ENCODE measurements at regions not wholly inside any gene's neighbourhood (a gene's known extent, or its start where the extent isn't known, plus 50 kb on each side); places are given as distances from the start of the nearest gene placed in this dataset.

- Histone ChIP-seq H3K9me3 (ENCODE audit: control insufficient read depth, insufficient read depth, low read length) (no peaks in the 10 kb centered on the region), H3K27me3 (ENCODE audit: control insufficient read depth, insufficient read depth, low read length) (no peaks in the 10 kb centered on the region), H3K4me1 (ENCODE audit: control insufficient read depth, insufficient read depth, low read length) (no peaks in the 10 kb centered on the region), H3K36me3 (ENCODE audit: control insufficient read depth, insufficient read depth, low read length) (no peaks in the 10 kb centered on the region), H3K4me3 (ENCODE audit: low read length) (no peak overlapping the region), H3K27ac (ENCODE audit: low read length) (no peak overlapping the region)
- no CpG with 5 or more reads among the region's 5 CpGs for WGBS (ENCODE audit: insufficient coverage, insufficient read length)
- no peak for DNase-seq (ENCODE audit: low read depth, low spot score)
Observed at GRCh38 chr6:16832043-16832567, 70.8 kb upstream of the ATXN1 start.

DNA sequence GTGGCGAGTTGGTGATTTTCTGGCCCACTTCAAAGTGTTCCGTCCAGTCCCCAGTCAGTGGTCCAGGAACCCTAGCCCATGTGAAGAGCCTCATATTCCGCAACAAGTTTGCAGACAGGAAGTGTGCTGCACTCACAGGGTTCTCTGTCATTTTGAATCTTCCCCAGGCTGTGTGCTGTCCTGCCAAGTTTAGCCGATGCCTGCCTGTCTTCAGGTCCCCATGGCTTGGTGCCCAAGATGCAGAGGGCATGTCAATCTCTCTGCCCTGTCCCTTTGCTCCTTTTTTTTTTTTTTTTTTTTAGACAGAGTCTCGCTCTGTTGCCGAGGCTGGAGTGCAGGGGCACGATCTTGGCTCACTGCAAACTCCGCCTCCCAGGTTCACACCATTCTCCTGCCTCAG lies 69.9 kb upstream of the ATXN1 start:
- WGBS (ENCODE audit: insufficient coverage, insufficient read length) = no CpG with 5 or more reads among the region's 8 CpGs
- Histone ChIP-seq H3K27me3 (ENCODE audit: control insufficient read depth, insufficient read depth, low read length) (no peaks in the 10 kb centered on the region), H3K4me1 (ENCODE audit: control insufficient read depth, insufficient read depth, low read length) (no peaks in the 10 kb centered on the region), H3K27ac (ENCODE audit: low read length) (no peak overlapping the region), H3K9me3 (ENCODE audit: control insufficient read depth, insufficient read depth, low read length) (no peaks in the 10 kb centered on the region), H3K36me3 (ENCODE audit: control insufficient read depth, insufficient read depth, low read length) (no peaks in the 10 kb centered on the region), H3K4me3 (ENCODE audit: low read length) (no peak overlapping the region)
- DNase-seq (ENCODE audit: low read depth, low spot score) = no peak

GRCh38 chr6:16828058-16828457 lies 66.8 kb upstream of the ATXN1 start:
- DNase-seq (ENCODE audit: low read depth, low spot score) = no peak
- H3K36me3 ChIP-seq (ENCODE audit: control insufficient read depth, insufficient read depth, low read length) = no peaks in the 10 kb centered on the region
- no peaks in the 10 kb centered on the region for H3K27me3 ChIP-seq (ENCODE audit: control insufficient read depth, insufficient read depth, low read length)
- H3K4me3 ChIP-seq (ENCODE audit: low read length) = no peak overlapping the region
- no CpG with 5 or more reads among the region's 2 CpGs for WGBS (ENCODE audit: insufficient coverage, insufficient read length)
- no peak overlapping the region for H3K27ac ChIP-seq (ENCODE audit: low read length)
- no peaks in the 10 kb centered on the region for H3K4me1 ChIP-seq (ENCODE audit: control insufficient read depth, insufficient read depth, low read length)
- no peaks in the 10 kb centered on the region for H3K9me3 ChIP-seq (ENCODE audit: control insufficient read depth, insufficient read depth, low read length)

GRCh38 chr6:16827627-16828026 lies 66.4 kb upstream of the ATXN1 start:
- Histone ChIP-seq H3K36me3 (ENCODE audit: control insufficient read depth, insufficient read depth, low read length) (no peaks in the 10 kb centered on the region), H3K27me3 (ENCODE audit: control insufficient read depth, insufficient read depth, low read length) (no peaks in the 10 kb centered on the region), H3K9me3 (ENCODE audit: control insufficient read depth, insufficient read depth, low read length) (no peaks in the 10 kb centered on the region), H3K4me1 (ENCODE audit: control insufficient read depth, insufficient read depth, low read length) (no peaks in the 10 kb centered on the region), H3K4me3 (ENCODE audit: low read length) (no peak overlapping the region), H3K27ac (ENCODE audit: low read length) (no peak overlapping the region)
- WGBS (ENCODE audit: insufficient coverage, insufficient read length) = no CpG with 5 or more reads among the region's 2 CpGs
- DNase-seq (ENCODE audit: low read depth, low spot score) = no peak

- Histone ChIP-seq H3K9me3 (ENCODE audit: control insufficient read depth, insufficient read depth, low read length) (no peaks in the 10 kb centered on the region), H3K4me3 (ENCODE audit: low read length) (no peak overlapping the region), H3K36me3 (ENCODE audit: control insufficient read depth, insufficient read depth, low read length) (no peaks in the 10 kb centered on the region), H3K4me1 (ENCODE audit: control insufficient read depth, insufficient read depth, low read length) (no peaks in the 10 kb centered on the region), H3K27me3 (ENCODE audit: control insufficient read depth, insufficient read depth, low read length) (no peaks in the 10 kb centered on the region), H3K27ac (ENCODE audit: low read length) (no peak overlapping the region)
- no CpG with 5 or more reads among the region's 6 CpGs for WGBS (ENCODE audit: insufficient coverage, insufficient read length)
- DNase-seq (ENCODE audit: low read depth, low spot score) = no peak
Observed at GRCh38 chr6:16825784-16826183, 64.5 kb upstream of the ATXN1 start.

DNA sequence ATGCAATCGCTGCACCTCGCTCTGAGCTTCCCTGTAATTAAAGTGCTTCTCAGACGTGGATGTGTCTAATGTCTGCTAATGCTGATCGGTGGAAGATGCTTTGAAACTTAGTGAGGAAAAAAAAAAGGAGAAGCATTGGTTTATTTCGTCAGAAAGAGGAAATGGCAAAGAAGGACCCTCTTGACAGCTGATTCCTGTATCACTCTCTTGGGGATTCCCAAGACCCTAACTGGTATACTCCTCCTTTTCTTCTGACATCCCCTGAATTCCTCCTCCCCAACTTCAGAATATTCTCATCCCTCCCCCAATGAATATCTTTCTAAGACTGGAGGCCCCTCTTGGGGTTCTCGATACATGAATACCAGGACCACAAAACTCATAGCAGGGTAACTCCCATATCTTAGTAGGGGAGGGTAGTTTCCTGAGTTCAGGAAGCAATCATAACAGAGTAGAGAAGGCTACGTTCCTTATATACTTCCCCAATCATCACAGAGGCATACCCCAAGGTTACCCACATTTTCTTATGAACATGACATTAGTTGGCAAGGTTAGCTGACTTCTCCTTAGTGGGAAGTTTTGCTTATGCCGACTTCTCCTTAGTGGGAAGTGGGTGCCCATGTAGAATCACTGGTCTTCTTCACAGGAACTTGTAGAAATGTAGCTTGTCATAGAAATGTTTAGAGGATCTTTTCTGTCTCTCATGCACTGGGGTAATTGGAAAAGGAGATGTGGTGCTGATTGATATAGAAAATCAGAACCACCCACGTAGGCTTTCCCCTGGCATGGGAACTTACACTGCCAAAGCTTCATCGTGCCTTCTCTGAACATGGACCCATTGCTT lies 63.8 kb upstream of the ATXN1 start:
- Histone ChIP-seq H3K9me3 (ENCODE audit: control insufficient read depth, insufficient read depth, low read length) (no peaks in the 10 kb centered on the region), H3K27me3 (ENCODE audit: control insufficient read depth, insufficient read depth, low read length) (no peaks in the 10 kb centered on the region), H3K4me1 (ENCODE audit: control insufficient read depth, insufficient read depth, low read length) (no peaks in the 10 kb centered on the region), H3K27ac (ENCODE audit: low read length) (no peak overlapping the region), H3K36me3 (ENCODE audit: control insufficient read depth, insufficient read depth, low read length) (no peaks in the 10 kb centered on the region), H3K4me3 (ENCODE audit: low read length) (no peak overlapping the region)
- WGBS (ENCODE audit: insufficient coverage, insufficient read length) = no CpG with 5 or more reads among the region's 10 CpGs
- DNase-seq (ENCODE audit: low read depth, low spot score) = no peak

- Histone ChIP-seq H3K9me3 (ENCODE audit: control insufficient read depth, insufficient read depth, low read length) (no peaks in the 10 kb centered on the region), H3K36me3 (ENCODE audit: control insufficient read depth, insufficient read depth, low read length) (no peaks in the 10 kb centered on the region), H3K4me1 (ENCODE audit: control insufficient read depth, insufficient read depth, low read length) (no peaks in the 10 kb centered on the region), H3K27ac (ENCODE audit: low read length) (no peak overlapping the region), H3K4me3 (ENCODE audit: low read length) (no peak overlapping the region), H3K27me3 (ENCODE audit: control insufficient read depth, insufficient read depth, low read length) (no peaks in the 10 kb centered on the region)
- WGBS (ENCODE audit: insufficient coverage, insufficient read length) = no CpG with 5 or more reads among the region's 2 CpGs
- DNase-seq (ENCODE audit: low read depth, low spot score) = no peak
Observed at GRCh38 chr6:16823718-16824352, 62.6 kb upstream of the ATXN1 start.

- Histone ChIP-seq H3K27me3 (ENCODE audit: control insufficient read depth, insufficient read depth, low read length) (no peaks in the 10 kb centered on the region), H3K4me1 (ENCODE audit: control insufficient read depth, insufficient read depth, low read length) (no peaks in the 10 kb centered on the region), H3K4me3 (ENCODE audit: low read length) (no peak overlapping the region), H3K27ac (ENCODE audit: low read length) (no peak overlapping the region), H3K36me3 (ENCODE audit: control insufficient read depth, insufficient read depth, low read length) (no peaks in the 10 kb centered on the region), H3K9me3 (ENCODE audit: control insufficient read depth, insufficient read depth, low read length) (no peaks in the 10 kb centered on the region)
- WGBS (ENCODE audit: insufficient coverage, insufficient read length) = no CpG with 5 or more reads among the region's 8 CpGs
- DNase-seq (ENCODE audit: low read depth, low spot score) = no peak
Observed at GRCh38 chr6:16822975-16823717, 61.9 kb upstream of the ATXN1 start.

DNA sequence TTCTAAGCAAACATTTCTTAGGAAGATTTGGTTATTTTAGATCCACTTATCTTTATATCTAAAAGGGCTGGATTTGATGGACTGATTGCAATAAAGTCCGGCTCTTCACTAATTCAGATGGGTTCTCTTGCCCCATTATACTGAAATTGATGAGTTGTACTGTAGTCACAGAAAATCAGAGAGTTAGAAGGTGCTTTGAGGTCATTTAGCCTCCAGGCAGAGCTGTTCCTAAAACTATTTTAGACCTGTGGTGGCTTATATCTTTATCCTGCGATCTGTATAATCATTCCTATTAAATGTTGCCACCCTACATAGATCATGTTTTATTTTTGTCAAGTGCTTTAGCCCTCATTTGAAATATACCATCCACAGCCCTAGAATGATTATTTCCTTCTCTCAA lies 61.3 kb upstream of the ATXN1 start:
- no peaks in the 10 kb centered on the region for H3K9me3 ChIP-seq (ENCODE audit: control insufficient read depth, insufficient read depth, low read length)
- no peak overlapping the region for H3K4me3 ChIP-seq (ENCODE audit: low read length)
- WGBS (ENCODE audit: insufficient coverage, insufficient read length) = no CpG with 5 or more reads among the region's 2 CpGs
- H3K36me3 ChIP-seq (ENCODE audit: control insufficient read depth, insufficient read depth, low read length) = no peaks in the 10 kb centered on the region
- no peak for DNase-seq (ENCODE audit: low read depth, low spot score)
- H3K4me1 ChIP-seq (ENCODE audit: control insufficient read depth, insufficient read depth, low read length) = no peaks in the 10 kb centered on the region
- H3K27me3 ChIP-seq (ENCODE audit: control insufficient read depth, insufficient read depth, low read length) = no peaks in the 10 kb centered on the region
- H3K27ac ChIP-seq (ENCODE audit: low read length) = no peak overlapping the region

- Histone ChIP-seq H3K9me3 (ENCODE audit: control insufficient read depth, insufficient read depth, low read length) (no peaks in the 10 kb centered on the region), H3K36me3 (ENCODE audit: control insufficient read depth, insufficient read depth, low read length) (no peaks in the 10 kb centered on the region), H3K27me3 (ENCODE audit: control insufficient read depth, insufficient read depth, low read length) (no peaks in the 10 kb centered on the region), H3K27ac (ENCODE audit: low read length) (no peak overlapping the region), H3K4me3 (ENCODE audit: low read length) (no peak overlapping the region), H3K4me1 (ENCODE audit: control insufficient read depth, insufficient read depth, low read length) (no peaks in the 10 kb centered on the region)
- no CpG with 5 or more reads among the region's 5 CpGs for WGBS (ENCODE audit: insufficient coverage, insufficient read length)
- DNase-seq (ENCODE audit: low read depth, low spot score) = no peak
Observed at GRCh38 chr6:16821834-16822264, 60.6 kb upstream of the ATXN1 start.
